Fibroblast of lung (primary cell): ENCODE measurements at regions not wholly inside any gene's neighbourhood (a gene's known extent, or its start where the extent isn't known, plus 50 kb on each side); places are given as distances from the start of the nearest gene placed in this dataset.

Source experiments
- EZH2 ChIP-seq: IDR thresholded peaks from 2 replicates; pipeline ENCODE4 v1.5.1; 2012; ENCODE audit warnings: low read length, control low read depth, mild to moderate bottlenecking; ENCODE audit errors: missing control alignments
- TF ChIP-seq, protein P1 (sequence below), 2 donors: IDR thresholded peaks in 1 of 2; conservative IDR thresholded peaks in 1 of 2; 1 replicate in 1 of 2; 2 replicates in 1 of 2; pipeline ENCODE4 v1.5.1; 2011 to 2012; ENCODE audit warnings: low read length in 2 of 2, control low read depth in 1 of 2, inconsistent platforms in 1 of 2, low read depth in 1 of 2, mild to moderate bottlenecking in 1 of 2

DNA sequence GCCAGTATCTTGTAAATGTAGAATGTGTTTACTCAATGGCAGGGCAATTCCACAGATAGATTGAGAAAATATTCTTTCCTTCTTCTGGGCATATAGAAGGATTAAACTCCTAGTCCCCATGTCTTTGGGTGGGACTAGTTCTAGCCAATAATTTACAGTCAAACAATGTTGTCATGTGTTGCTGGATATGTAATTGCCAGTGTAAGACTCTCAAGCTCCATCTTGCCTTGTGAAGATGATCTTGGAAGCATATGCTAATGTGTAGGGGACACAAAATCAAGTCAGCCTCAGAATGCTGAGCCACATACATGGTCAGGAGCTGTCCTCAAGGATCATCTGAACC, 386.9 kb downstream of the CETN3 start:
- TF ChIP-seq, protein P1, sequence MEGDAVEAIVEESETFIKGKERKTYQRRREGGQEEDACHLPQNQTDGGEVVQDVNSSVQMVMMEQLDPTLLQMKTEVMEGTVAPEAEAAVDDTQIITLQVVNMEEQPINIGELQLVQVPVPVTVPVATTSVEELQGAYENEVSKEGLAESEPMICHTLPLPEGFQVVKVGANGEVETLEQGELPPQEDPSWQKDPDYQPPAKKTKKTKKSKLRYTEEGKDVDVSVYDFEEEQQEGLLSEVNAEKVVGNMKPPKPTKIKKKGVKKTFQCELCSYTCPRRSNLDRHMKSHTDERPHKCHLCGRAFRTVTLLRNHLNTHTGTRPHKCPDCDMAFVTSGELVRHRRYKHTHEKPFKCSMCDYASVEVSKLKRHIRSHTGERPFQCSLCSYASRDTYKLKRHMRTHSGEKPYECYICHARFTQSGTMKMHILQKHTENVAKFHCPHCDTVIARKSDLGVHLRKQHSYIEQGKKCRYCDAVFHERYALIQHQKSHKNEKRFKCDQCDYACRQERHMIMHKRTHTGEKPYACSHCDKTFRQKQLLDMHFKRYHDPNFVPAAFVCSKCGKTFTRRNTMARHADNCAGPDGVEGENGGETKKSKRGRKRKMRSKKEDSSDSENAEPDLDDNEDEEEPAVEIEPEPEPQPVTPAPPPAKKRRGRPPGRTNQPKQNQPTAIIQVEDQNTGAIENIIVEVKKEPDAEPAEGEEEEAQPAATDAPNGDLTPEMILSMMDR (conservative IDR thresholded peaks at IDR 0.05 in 1 of 2, IDR thresholded peaks at IDR 0.05 in 1 of 2; ENCODE audit: low read depth in 1 of 2, low read length in 2 of 2), result no peak
- no peak for TF ChIP-seq EZH2
